HG02642 (cell line): ENCODE measurements at regions not wholly inside any gene's neighbourhood (a gene's known extent, or its start where the extent isn't known, plus 50 kb on each side); places are given as distances from the start of the nearest gene placed in this dataset.

Experiments used
- ATAC-seq: cut with Tn5 transposase; IDR thresholded peaks from one replicate; pipeline ENCODE4 v1.9.1; 2021; ENCODE audit warnings: mild to moderate bottlenecking; ENCODE audit not compliant: unreplicated experiment, poor library complexity

- no peak for ATAC-seq
Measured at GRCh38 chr2:105597806-105598803, 146.6 kb upstream of the NCK2 start.

GRCh38 chr2:105597011-105597805 is 147.5 kb upstream of the NCK2 start:
- ATAC-seq = no peak

- ATAC-seq = no peak
Measured at GRCh38 chr2:105596411-105596921, 148.2 kb upstream of the NCK2 start.

- no peak for ATAC-seq
Measured at GRCh38 chr2:105595536-105595935, 149.2 kb upstream of the NCK2 start.

- no peak for ATAC-seq
Measured at GRCh38 chr2:105593221-105593967, 151.3 kb upstream of the NCK2 start.

GRCh38 chr2:105592288-105592687 is 152.4 kb upstream of the NCK2 start:
- no peak for ATAC-seq

- ATAC-seq = no peak
Measured at GRCh38 chr2:105590780-105591660, 153.7 kb upstream of the NCK2 start.

GRCh38 chr2:105588581-105588980 is 156.1 kb upstream of the NCK2 start:
- ATAC-seq = no peak

GRCh38 chr2:105587637-105588036 is 157.1 kb upstream of the NCK2 start:
- ATAC-seq = no peak

GRCh38 chr2:105584435-105585010 is 160.2 kb upstream of the NCK2 start:
- no peak for ATAC-seq

- no peak for ATAC-seq
Measured at GRCh38 chr2:105582952-105583660, 161.6 kb upstream of the NCK2 start.

- no peak for ATAC-seq
Measured at GRCh38 chr2:105581555-105581944, 163.2 kb upstream of the NCK2 start.

- no peak for ATAC-seq
Measured at GRCh38 chr2:105580870-105581554, 163.7 kb upstream of the NCK2 start.

- no peak for ATAC-seq
Measured at GRCh38 chr2:105580216-105580615, 164.5 kb upstream of the NCK2 start.

- no peak for ATAC-seq
Measured at GRCh38 chr2:105578166-105578565, 166.5 kb upstream of the NCK2 start.

- ATAC-seq = no peak
Measured at GRCh38 chr2:105577762-105578161, 166.9 kb upstream of the NCK2 start.

GRCh38 chr2:105576440-105577241 is 168.1 kb upstream of the NCK2 start:
- ATAC-seq = no peak
